ENCODE measurements at regions not wholly inside any gene's neighbourhood (a gene's known extent, or its start where the extent isn't known, plus 50 kb on each side); places are given as distances from the start of the nearest gene placed in this dataset.
"Not testable (repeated sequence)": the region's sequence is repeated elsewhere in the genome, so short reads cannot be mapped to it uniquely, and the experiment has no call there.

- DNase-seq = no peak
These were observed 269.4 kb upstream of the MVB12B start for GRCh38 chr9:126057121-126057825.

GRCh38 chr9:126058011-126058531 lies 268.6 kb upstream of the MVB12B start:
- DNase-seq = peak; percentile 18

- DNase-seq = no peak
These were observed 268.0 kb upstream of the MVB12B start for GRCh38 chr9:126058591-126058990.

GRCh38 chr9:126061575-126061974 lies 265.1 kb upstream of the MVB12B start:
- no peak for DNase-seq

- DNase-seq = no peak
These were observed 264.3 kb upstream of the MVB12B start for GRCh38 chr9:126062158-126062886.

GRCh38 chr9:126063326-126063725 lies 263.3 kb upstream of the MVB12B start:
- no peak for DNase-seq

GRCh38 chr9:126066131-126066530 lies 260.5 kb upstream of the MVB12B start:
- DNase-seq = no peak

- DNase-seq = no peak
These were observed 259.4 kb upstream of the MVB12B start for GRCh38 chr9:126067031-126067734.

- DNase-seq = no peak
These were observed 257.9 kb upstream of the MVB12B start for GRCh38 chr9:126068534-126069230.

- DNase-seq = no peak
These were observed 257.2 kb upstream of the MVB12B start for GRCh38 chr9:126069400-126069955.

- DNase-seq = no peak
These were observed 256.5 kb upstream of the MVB12B start for GRCh38 chr9:126070058-126070655.

- no peak for DNase-seq
These were observed 255.4 kb upstream of the MVB12B start for GRCh38 chr9:126071076-126071750.

GRCh38 chr9:126077656-126078055 lies 249.0 kb upstream of the MVB12B start:
- not testable (repeated sequence) for DNase-seq

GRCh38 chr9:126080641-126081040 lies 246.0 kb upstream of the MVB12B start:
- DNase-seq = no peak

- no peak for DNase-seq
These were observed 244.9 kb upstream of the MVB12B start for GRCh38 chr9:126081746-126082145.

- DNase-seq = no peak
These were observed 242.6 kb upstream of the MVB12B start for GRCh38 chr9:126084008-126084407.

- no peak for DNase-seq
These were observed 241.9 kb upstream of the MVB12B start for GRCh38 chr9:126084696-126085095.

- no peak for DNase-seq
These were observed 241.5 kb upstream of the MVB12B start for GRCh38 chr9:126085170-126085569.

GRCh38 chr9:126088336-126088735 lies 238.3 kb upstream of the MVB12B start:
- DNase-seq = no peak

GRCh38 chr9:126089789-126090188 lies 236.8 kb upstream of the MVB12B start:
- DNase-seq = no peak

- no peak for DNase-seq
These were observed 232.9 kb upstream of the MVB12B start for GRCh38 chr9:126093771-126094170.

Measured in NCI-H1436 (cell line).